ENCODE measurements at regions not wholly inside any gene's neighbourhood (a gene's known extent, or its start where the extent isn't known, plus 50 kb on each side); places are given as distances from the start of the nearest gene placed in this dataset.
A peak's percentile ranks its signal among the peaks of the same experiment; 100 is the strongest.

- Mint-ChIP-seq H3K4me3 (no peak overlapping the region), H3K36me3 (peaks cover 19% of the 10 kb centered on the region), H3K4me1 (peaks cover 64% of the 10 kb centered on the region), H3K27me3 (no peaks in the 10 kb centered on the region), H3K9me3 (peaks cover 3% of the 10 kb centered on the region), H3K27ac (peak overlapping the region; percentile 79)
- ATAC-seq (ENCODE audit: low read depth) (peak; percentile 32), DNase-seq (no peak)
- POLR2A ChIA-PET = interaction anchor here (2.7 to 12.3 kb wide), 5 partner anchors 9 to 161 kb away, joined by 9 to 258 read pairs (median 79); partner anchors contain the start of gene KLF6
These were observed 158.8 kb upstream of the KLF6 start for GRCh38 chr10:3943695-3944257.

GRCh38 chr10:3942937-3943489 lies 158.0 kb upstream of the KLF6 start:
- Mint-ChIP-seq H3K27ac (peak overlapping the region; percentile 79), H3K4me1 (peaks cover 56% of the 10 kb centered on the region), H3K27me3 (no peaks in the 10 kb centered on the region), H3K4me3 (no peak overlapping the region), H3K36me3 (peaks cover 17% of the 10 kb centered on the region), H3K9me3 (peaks cover 3% of the 10 kb centered on the region)
- POLR2A ChIA-PET = interaction anchor here (3.6 to 12.3 kb wide), 3 partner anchors 8 to 160 kb away, joined by 14 to 258 read pairs (median 79); partner anchors contain the start of gene KLF6
- no peak for ATAC-seq (ENCODE audit: low read depth)
- DNase-seq = no peak

GRCh38 chr10:3941676-3942075 lies 156.7 kb upstream of the KLF6 start:
- ATAC-seq (ENCODE audit: low read depth) (no peak), DNase-seq (no peak)
- Mint-ChIP-seq H3K4me1 (peaks cover 50% of the 10 kb centered on the region), H3K9me3 (peaks cover 8% of the 10 kb centered on the region), H3K36me3 (peaks cover 28% of the 10 kb centered on the region), H3K4me3 (no peak overlapping the region), H3K27me3 (no peaks in the 10 kb centered on the region), H3K27ac (peak overlapping the region; percentile 72)
- POLR2A ChIA-PET = interaction anchor here (1.0 to 12.3 kb wide), 2 partner anchors 20 to 159 kb away, joined by 4 to 258 read pairs; partner anchors contain the start of gene KLF6

- Mint-ChIP-seq H3K4me3 (no peak overlapping the region), H3K4me1 (peaks cover 58% of the 10 kb centered on the region)
These were observed 151.5 kb upstream of the KLF6 start for GRCh38 chr10:3936422-3937040.

GRCh38 chr10:3935933-3936359 lies 150.9 kb upstream of the KLF6 start:
- Mint-ChIP-seq H3K9me3 (peaks cover 8% of the 10 kb centered on the region), H3K27ac (peak overlapping the region; percentile 98), H3K36me3 (peaks cover 48% of the 10 kb centered on the region), H3K4me1 (peaks cover 53% of the 10 kb centered on the region), H3K27me3 (no peaks in the 10 kb centered on the region), H3K4me3 (peak overlapping the region; percentile 76)
- ATAC-seq (ENCODE audit: low read depth) (no peak), DNase-seq (no peak)
- POLR2A ChIA-PET = interaction anchor here (1.0 to 3.6 kb wide), 4 partner anchors 9 to 152 kb away, joined by 5 to 61 read pairs (median 12); partner anchors contain the start of gene KLF6

More at GRCh38 chr10:3936422-3937040, 151.5 kb upstream of the KLF6 start:
- ATAC-seq (ENCODE audit: low read depth) (no peak), DNase-seq (no peak)
- peaks cover 44% of the 10 kb centered on the region for H3K36me3 Mint-ChIP-seq
- H3K9me3 Mint-ChIP-seq = peaks cover 8% of the 10 kb centered on the region
- POLR2A ChIA-PET = interaction anchor here (2.7 to 3.2 kb wide), 2 partner anchors 8 to 13 kb away, joined by 10 to 14 read pairs; no protein-coding TSS in a partner anchor
- no peaks in the 10 kb centered on the region for H3K27me3 Mint-ChIP-seq
- peak overlapping the region; percentile 98 for H3K27ac Mint-ChIP-seq

- peak; percentile 89 for ATAC-seq (ENCODE audit: low read depth)
- Mint-ChIP-seq H3K4me1 (peaks cover 50% of the 10 kb centered on the region), H3K4me3 (peak overlapping the region; percentile 76), H3K27ac (peak overlapping the region; percentile 98), H3K27me3 (no peaks in the 10 kb centered on the region), H3K9me3 (peaks cover 4% of the 10 kb centered on the region), H3K36me3 (peaks cover 46% of the 10 kb centered on the region)
- POLR2A ChIA-PET = interaction anchor here (0.8 to 3.6 kb wide), 6 partner anchors 10 to 151 kb away, joined by 4 to 61 read pairs (median 8); partner anchors contain the start of gene KLF6
- no peak for DNase-seq
These were observed 150.1 kb upstream of the KLF6 start for GRCh38 chr10:3935141-3935540.

GRCh38 chr10:3933733-3934132 lies 148.7 kb upstream of the KLF6 start:
- no peak for DNase-seq
- H3K27me3 Mint-ChIP-seq = no peaks in the 10 kb centered on the region
- peaks cover 39% of the 10 kb centered on the region for H3K36me3 Mint-ChIP-seq
- H3K9me3 Mint-ChIP-seq = peaks cover 4% of the 10 kb centered on the region
- H3K27ac Mint-ChIP-seq = peak overlapping the region; percentile 98
- peaks cover 55% of the 10 kb centered on the region for H3K4me1 Mint-ChIP-seq
- POLR2A ChIA-PET = interaction anchor here (1.0 to 3.6 kb wide), 8 partner anchors 11 to 196 kb away, joined by 3 to 61 read pairs (median 12); partner anchors contain the start of gene KLF6
- no peak for ATAC-seq (ENCODE audit: low read depth)
- peak overlapping the region; percentile 2 for H3K4me3 Mint-ChIP-seq

GRCh38 chr10:3932597-3933375 lies 147.8 kb upstream of the KLF6 start:
- DNase-seq (no peak), ATAC-seq (ENCODE audit: low read depth) (peak; percentile 51)
- Mint-ChIP-seq H3K36me3 (peaks cover 41% of the 10 kb centered on the region), H3K27me3 (no peaks in the 10 kb centered on the region), H3K27ac (peak overlapping the region; percentile 98), H3K4me3 (peak overlapping the region; percentile 43), H3K4me1 (peaks cover 59% of the 10 kb centered on the region), H3K9me3 (peaks cover 6% of the 10 kb centered on the region)
- POLR2A ChIA-PET = interaction anchor here (0.8 to 3.6 kb wide), 12 partner anchors 13 to 197 kb away, joined by 3 to 61 read pairs (median 6); partner anchors contain the start of gene KLF6

GRCh38 chr10:3931901-3932300 lies 146.9 kb upstream of the KLF6 start:
- peaks cover 2% of the 10 kb centered on the region for H3K9me3 Mint-ChIP-seq
- H3K36me3 Mint-ChIP-seq = peaks cover 36% of the 10 kb centered on the region
- no peaks in the 10 kb centered on the region for H3K27me3 Mint-ChIP-seq
- H3K27ac Mint-ChIP-seq = peak overlapping the region; percentile 83
- ATAC-seq (ENCODE audit: low read depth) (no peak), DNase-seq (no peak)
- H3K4me3 Mint-ChIP-seq = peak overlapping the region; percentile 33
- POLR2A ChIA-PET = interaction anchor here (1.0 to 1.7 kb wide), 4 partner anchors 28 to 147 kb away, joined by 3 to 10 read pairs (median 4); partner anchors contain the start of gene KLF6
- peaks cover 61% of the 10 kb centered on the region for H3K4me1 Mint-ChIP-seq

GRCh38 chr10:3931224-3931623 lies 146.2 kb upstream of the KLF6 start:
- H3K27ac Mint-ChIP-seq = peak overlapping the region; percentile 83
- ATAC-seq (ENCODE audit: low read depth) = no peak
- peaks cover 2% of the 10 kb centered on the region for H3K9me3 Mint-ChIP-seq
- no peak for DNase-seq
- POLR2A ChIA-PET = interaction anchor here (1.0 to 1.7 kb wide), 4 partner anchors 29 to 146 kb away, joined by 3 to 10 read pairs (median 4); partner anchors contain the start of gene KLF6
- H3K4me1 Mint-ChIP-seq = peaks cover 59% of the 10 kb centered on the region
- no peaks in the 10 kb centered on the region for H3K27me3 Mint-ChIP-seq
- H3K4me3 Mint-ChIP-seq = no peak overlapping the region
- peaks cover 32% of the 10 kb centered on the region for H3K36me3 Mint-ChIP-seq

GRCh38 chr10:3928569-3928968 lies 143.6 kb upstream of the KLF6 start:
- Mint-ChIP-seq H3K27me3 (no peaks in the 10 kb centered on the region), H3K36me3 (peaks cover 25% of the 10 kb centered on the region), H3K4me3 (no peak overlapping the region), H3K9me3 (peaks cover 2% of the 10 kb centered on the region), H3K4me1 (peaks cover 44% of the 10 kb centered on the region), H3K27ac (peak overlapping the region; percentile 6)
- ATAC-seq (ENCODE audit: low read depth) = no peak
- POLR2A ChIA-PET = interaction anchor here (0.9 kb wide), 1 partner anchor 8 kb away, joined by 3 read pairs; no protein-coding TSS in a partner anchor
- no peak for DNase-seq

- ATAC-seq (ENCODE audit: low read depth) (no peak), DNase-seq (no peak)
- Mint-ChIP-seq H3K9me3 (peaks cover 2% of the 10 kb centered on the region), H3K4me3 (no peak overlapping the region), H3K36me3 (peaks cover 24% of the 10 kb centered on the region), H3K27ac (no peak overlapping the region), H3K27me3 (no peaks in the 10 kb centered on the region), H3K4me1 (peaks cover 39% of the 10 kb centered on the region)
- POLR2A ChIA-PET = no interaction called here
These were observed 143.1 kb upstream of the KLF6 start for GRCh38 chr10:3928078-3928477.
